Fibroblast of skin of right quadriceps (primary cell): ENCODE measurements at regions not wholly inside any gene's neighbourhood (a gene's known extent, or its start where the extent isn't known, plus 50 kb on each side); places are given as distances from the start of the nearest gene placed in this dataset.
"Not testable (repeated sequence)": the region's sequence is repeated elsewhere in the genome, so short reads cannot be mapped to it uniquely, and the experiment has no call there.

Experiments used
- DNase-seq: peaks from one replicate; pipeline ENCODE4 v3.0.0-alpha.2; 2013

DNA sequence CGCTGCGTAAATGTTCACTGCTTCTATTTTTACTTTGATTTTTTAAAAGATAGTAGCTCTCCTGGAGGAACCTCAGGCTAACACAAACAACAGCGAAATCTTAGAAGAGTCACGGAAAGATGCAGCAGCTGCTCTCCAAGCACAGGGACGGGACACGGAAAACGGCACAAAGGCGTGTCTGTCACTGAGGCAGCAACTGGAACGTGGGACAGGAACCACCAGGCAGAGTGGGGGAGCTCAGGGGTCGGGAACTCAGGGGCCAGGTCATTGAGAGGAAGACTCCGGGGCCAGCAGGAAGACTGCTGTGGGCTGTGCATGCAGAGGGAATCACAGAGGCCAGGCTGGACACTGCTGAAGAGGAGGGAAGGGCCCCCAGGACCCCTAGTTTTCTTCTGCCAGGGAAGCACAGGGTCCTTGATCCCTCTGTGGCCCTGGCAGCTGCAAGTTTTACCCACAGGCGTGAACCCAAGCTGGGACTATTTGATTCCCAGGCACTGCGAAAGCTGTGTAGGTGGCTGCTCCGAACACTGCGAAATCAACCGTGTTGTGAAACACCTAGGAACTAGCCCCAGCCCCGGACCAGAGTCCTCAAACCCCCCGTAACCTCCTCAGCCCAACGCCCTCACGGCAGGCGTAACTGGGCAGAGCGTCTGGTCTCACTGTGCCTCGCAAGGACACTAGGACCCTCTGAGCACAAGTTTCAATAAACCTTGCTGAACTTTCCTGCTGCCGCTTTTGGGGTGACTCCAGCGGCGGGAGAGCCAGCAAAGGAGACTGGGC is 263.0 kb downstream of the EIPR1 start:
- DNase-seq: no peak

DNA sequence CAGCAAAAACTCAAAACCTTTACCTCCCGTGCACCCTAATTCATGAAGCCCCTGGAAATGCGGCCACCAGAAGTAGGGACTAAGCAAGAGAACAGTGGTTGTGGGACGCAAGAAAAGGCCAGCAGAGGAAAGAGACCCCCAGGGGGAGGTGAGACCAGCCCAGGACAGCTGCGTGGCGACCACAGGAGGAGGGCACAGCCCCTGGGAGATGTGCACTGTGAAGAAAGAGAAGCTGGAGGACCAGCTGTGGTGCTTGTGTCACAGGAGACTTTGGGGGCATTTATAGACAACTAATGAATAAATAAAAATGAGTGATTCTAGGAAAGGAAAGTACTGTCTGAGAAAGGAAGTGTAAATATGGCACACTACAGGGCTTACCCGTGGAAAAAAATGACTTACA is 263.8 kb downstream of the EIPR1 start:
- DNase-seq: no peak

DNA sequence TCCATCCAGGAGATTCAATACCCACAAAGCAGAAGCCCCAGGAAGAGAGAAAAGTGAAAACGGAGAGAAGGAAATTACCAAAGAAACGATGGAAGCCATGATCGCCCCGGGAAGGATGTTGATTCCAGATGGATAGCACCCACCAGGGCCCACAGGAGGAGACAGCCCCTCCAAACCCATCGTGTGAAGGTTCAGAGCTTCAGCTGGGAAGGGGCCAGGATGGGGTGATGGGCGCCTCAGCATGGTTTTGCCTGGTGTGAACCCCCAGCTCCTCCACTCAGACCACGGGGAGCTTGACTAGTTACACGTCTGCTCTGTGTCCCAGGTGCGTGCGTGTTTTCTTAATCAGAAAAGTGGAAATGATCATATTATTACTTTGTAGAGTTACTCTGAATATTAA is 264.5 kb downstream of the EIPR1 start:
- DNase-seq: no peak

- DNase-seq: no peak
Measured at GRCh38 chr2:3112553-3112952, 265.1 kb downstream of the EIPR1 start.

DNA sequence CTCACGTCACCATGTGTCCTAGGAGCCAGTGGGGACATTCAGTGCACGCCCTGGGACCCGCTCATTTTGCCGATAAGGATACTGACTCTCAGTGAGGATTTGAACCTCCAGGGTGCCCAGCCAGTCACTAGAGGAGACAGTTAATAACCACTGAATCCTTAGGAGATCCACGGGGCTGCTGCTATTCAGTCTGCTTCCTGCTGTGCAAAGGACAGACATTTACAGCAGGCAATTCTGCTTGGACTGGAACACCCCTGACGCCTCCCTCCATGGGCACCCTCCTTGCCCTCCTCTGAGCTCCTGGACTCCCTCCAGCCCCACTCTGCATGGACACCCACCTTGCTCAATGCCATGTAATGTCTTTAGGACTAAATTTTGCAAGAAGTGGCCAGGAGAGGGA is 265.5 kb downstream of the EIPR1 start:
- DNase-seq: no peak

GRCh38 chr2:3110994-3111666 is 266.5 kb downstream of the EIPR1 start:
- no peak for DNase-seq

DNA sequence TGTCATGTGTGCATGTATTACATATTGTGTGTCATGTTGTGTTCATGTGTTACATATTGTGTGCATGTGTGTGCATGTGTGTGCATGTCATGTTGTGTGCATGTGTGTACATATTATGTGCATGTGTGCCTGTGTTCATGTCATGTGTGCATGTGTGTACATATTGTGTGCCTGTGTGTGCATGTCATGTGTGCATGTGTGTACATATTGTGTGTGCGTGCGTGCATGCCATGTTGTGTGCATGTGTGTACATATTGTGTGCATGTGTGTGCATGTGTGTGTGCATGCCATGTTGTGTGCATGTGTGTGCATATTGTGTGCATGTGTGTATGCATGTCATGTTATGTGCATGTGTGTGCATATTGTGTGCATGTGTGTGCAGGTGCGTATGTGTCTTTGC is 267.1 kb downstream of the EIPR1 start:
- DNase-seq: no peak

- no peak for DNase-seq
Measured at GRCh38 chr2:3108710-3109702, 268.6 kb downstream of the EIPR1 start.

DNA sequence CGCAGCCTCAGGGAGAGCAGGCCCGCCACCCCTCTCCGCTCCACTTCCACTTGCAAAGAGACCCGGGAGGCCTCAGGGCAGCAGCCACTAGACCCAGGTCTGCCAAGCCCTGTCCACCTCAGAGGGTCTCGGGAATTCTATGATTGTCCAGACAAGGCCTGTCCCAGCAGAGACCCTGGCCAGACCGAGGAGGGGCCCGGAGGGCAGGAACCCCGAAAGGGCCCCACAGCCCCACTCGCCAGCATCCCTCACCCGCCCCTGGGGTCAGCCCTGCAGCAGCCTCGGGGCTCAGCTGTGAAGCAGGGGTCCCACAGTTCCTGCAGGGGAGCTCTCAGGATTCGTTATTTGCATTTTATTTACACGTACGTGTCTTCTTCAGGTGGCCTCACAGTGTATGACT is 269.5 kb downstream of the EIPR1 start:
- no peak for DNase-seq

DNA sequence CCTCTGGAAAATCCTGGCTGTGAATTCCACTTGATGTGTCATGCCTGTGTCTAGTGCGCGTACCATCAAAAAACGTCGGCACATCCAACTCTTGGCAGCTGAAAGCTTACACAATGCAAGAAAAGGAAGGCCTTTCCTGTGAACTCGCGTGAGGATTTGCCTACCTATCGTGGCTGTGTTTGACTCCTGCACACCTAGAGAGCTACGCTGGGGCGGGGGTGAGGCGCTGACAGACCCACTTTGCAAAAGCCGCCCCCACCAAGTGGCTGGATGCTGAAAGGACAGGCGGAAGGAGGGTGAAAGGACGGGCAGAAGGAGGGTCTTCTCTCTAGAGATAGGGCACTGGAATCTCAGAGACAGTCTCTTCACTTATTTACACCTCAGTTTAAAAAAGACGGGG is 270.1 kb downstream of the EIPR1 start:
- no peak for DNase-seq

- no peak for DNase-seq
Measured at GRCh38 chr2:3105814-3106569, 271.6 kb downstream of the EIPR1 start.

- DNase-seq: not testable (repeated sequence)
Measured at GRCh38 chr2:3104958-3105813, 272.4 kb downstream of the EIPR1 start.

GRCh38 chr2:3104261-3104660 is 273.4 kb downstream of the EIPR1 start:
- no peak for DNase-seq

GRCh38 chr2:3102922-3103569 is 274.6 kb downstream of the EIPR1 start:
- DNase-seq: no peak

GRCh38 chr2:3102081-3102921 is 275.3 kb downstream of the EIPR1 start:
- no peak for DNase-seq

DNA sequence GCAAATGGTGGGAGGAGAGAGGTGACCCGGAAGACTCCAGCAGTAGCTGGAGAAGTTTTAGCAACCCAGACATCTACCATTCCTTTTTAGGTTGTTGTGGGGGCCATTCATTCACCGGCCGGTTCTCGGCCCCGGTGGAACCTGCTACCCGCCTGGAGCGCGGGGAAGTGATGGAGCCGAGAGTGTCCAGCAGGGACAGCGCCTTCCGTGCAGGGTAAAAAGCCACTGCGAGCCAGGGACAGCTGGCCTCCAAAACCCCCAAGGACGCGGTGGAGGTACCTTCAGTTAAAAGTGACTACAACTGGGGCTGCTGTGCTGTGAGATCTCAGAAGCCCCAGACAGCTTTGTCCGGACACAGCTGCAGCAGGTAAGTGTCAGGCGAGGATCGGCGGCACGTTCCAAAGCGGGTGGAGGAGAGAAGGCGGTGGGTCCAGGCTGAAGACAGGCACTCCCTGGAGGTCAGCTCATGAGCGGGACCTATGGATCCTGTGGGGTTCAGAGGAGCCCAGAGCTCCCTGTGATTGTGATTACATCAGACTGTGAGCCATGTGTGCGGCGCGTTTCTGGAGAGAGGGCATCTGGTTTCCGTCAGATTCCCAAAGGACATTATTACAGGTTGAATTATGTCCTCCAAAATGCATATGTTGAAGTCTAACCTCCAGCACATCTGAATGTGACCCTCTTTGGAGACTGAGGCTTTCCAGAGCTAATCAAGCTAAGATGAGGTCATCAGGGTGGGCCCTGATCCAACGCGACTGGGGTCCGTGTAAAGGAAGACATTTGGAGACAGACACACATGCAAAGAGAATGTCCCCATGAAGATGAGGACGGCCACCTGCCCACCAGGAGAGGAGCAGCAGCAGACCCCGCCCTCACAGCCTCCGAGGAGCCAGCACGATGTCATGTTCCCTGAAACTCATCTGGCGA is 276.3 kb downstream of the EIPR1 start:
- DNase-seq: no peak

- DNase-seq: no peak
Measured at GRCh38 chr2:3100386-3100785, 277.2 kb downstream of the EIPR1 start.

GRCh38 chr2:3099860-3100234 is 277.8 kb downstream of the EIPR1 start:
- no peak for DNase-seq
